ENCODE measurements at regions not wholly inside any gene's neighbourhood (a gene's known extent, or its start where the extent isn't known, plus 50 kb on each side); places are given as distances from the start of the nearest gene placed in this dataset.

- TF ChIP-seq EZH2 (IDR thresholded peaks at IDR 0.05; ENCODE audit: insufficient read depth, poor library complexity, severe bottlenecking), result no peak
- TF ChIP-seq EZH2phosphoT487 (IDR thresholded peaks at IDR 0.05; ENCODE audit: insufficient read depth, low read depth), result no peak
Measured at GRCh38 chr9:130785053-130785452, 50.0 kb upstream of the ABL1 start.

Data from GM23248 (cell line).